ENCODE measurements at regions not wholly inside any gene's neighbourhood (a gene's known extent, or its start where the extent isn't known, plus 50 kb on each side); places are given as distances from the start of the nearest gene placed in this dataset.
"Not testable (repeated sequence)": the region's sequence is repeated elsewhere in the genome, so short reads cannot be mapped to it uniquely, and the experiment has no call there.

- POLR2A ChIA-PET = no interaction called here
- TF ChIP-seq CTCF (IDR thresholded peaks at IDR 0.05; ENCODE audit: control extremely low read depth, extremely low read depth, low read depth, missing control alignments) = no peak
- no peak for DNase-seq (ENCODE audit: extremely low spot score)
- CTCF ChIA-PET = no interaction called here
Measured at GRCh38 chr1:87426463-87427249, 98.0 kb downstream of the LMO4 start.

DNA sequence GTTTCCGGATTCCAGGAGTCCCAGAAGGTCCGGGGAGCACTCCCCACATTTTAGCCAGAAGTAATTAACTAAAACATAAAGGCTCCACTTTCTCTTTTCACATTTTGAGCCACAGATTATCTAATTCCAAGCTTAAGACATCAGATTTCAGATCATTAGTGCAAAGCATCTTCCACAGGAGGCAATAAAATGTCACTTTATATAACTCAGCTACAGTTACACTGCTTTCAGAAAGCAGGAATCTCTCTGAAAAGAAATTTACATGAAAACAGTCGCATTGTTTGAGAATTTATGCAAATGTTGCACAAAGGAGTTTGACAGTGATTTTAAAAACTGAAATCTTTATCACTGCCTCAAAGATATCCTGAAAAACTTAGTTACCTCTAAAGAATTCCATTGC is 99.7 kb downstream of the LMO4 start:
- TF ChIP-seq CTCF (IDR thresholded peaks at IDR 0.05; ENCODE audit: control extremely low read depth, extremely low read depth, low read depth, missing control alignments) = no peak
- ChIA-PET CTCF (no interaction called here), POLR2A (no interaction called here)
- DNase-seq (ENCODE audit: extremely low spot score) = no peak

DNA sequence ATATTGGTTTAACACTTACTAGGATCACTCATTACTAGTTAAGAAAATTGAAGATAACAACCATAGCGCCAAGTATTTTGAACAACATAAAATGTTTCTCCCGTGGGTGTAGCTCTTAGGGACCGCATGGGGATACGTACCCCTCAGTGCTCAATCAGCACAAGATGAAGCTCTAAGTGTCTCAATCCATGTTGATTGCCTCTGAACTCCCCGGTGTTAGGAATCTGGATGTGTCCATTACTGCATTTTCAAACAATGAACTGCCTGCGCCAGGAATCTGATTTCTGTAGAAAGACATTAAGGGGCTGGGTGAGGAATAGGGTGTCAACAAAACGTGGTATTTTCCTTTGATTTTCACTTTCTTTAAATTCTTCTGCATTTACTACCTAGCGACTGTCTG is 100.2 kb downstream of the LMO4 start:
- DNase-seq (ENCODE audit: extremely low spot score) = no peak
- CTCF ChIA-PET = no interaction called here
- POLR2A ChIA-PET = no interaction called here
- no peak for TF ChIP-seq CTCF (IDR thresholded peaks at IDR 0.05; ENCODE audit: control extremely low read depth, extremely low read depth, low read depth, missing control alignments)

GRCh38 chr1:87432685-87433084 is 104.0 kb downstream of the LMO4 start:
- no peak for TF ChIP-seq CTCF (IDR thresholded peaks at IDR 0.05; ENCODE audit: control extremely low read depth, extremely low read depth, low read depth, missing control alignments)
- ChIA-PET CTCF (no interaction called here), POLR2A (no interaction called here)
- no peak for DNase-seq (ENCODE audit: extremely low spot score)

GRCh38 chr1:87433101-87433500 is 104.4 kb downstream of the LMO4 start:
- CTCF ChIA-PET; POLR2A ChIA-PET; DNase-seq (ENCODE audit: extremely low spot score): not testable (repeated sequence)

- TF ChIP-seq CTCF (IDR thresholded peaks at IDR 0.05; ENCODE audit: control extremely low read depth, extremely low read depth, low read depth, missing control alignments) = no peak
- no peak for DNase-seq (ENCODE audit: extremely low spot score)
- CTCF ChIA-PET = no interaction called here
- POLR2A ChIA-PET = no interaction called here
Measured at GRCh38 chr1:87435484-87435883, 106.8 kb downstream of the LMO4 start.

- DNase-seq (ENCODE audit: extremely low spot score); CTCF ChIA-PET; POLR2A ChIA-PET: not testable (repeated sequence)
Measured at GRCh38 chr1:87436115-87436514, 107.4 kb downstream of the LMO4 start.

DNA sequence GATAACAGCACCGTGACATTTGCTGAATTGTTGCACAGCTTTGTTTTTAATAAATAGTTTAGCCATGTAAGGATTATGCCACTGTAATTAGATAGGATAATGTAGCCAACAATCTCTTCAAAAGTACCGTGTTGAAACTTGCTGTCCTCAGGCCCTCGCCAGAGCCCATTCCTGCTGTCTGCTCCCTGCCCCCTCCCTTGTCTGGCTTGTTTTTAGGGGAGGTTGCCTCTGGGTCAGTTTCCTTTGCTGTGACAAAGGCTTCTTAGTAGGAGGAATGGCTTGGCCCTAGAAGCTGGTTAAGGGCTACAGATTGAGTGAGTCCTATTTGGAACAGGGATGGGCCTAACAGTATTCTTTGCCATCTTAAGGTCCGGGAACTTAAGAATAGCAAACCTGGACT is 107.9 kb downstream of the LMO4 start:
- POLR2A ChIA-PET = no interaction called here
- CTCF ChIA-PET = no interaction called here
- no peak for TF ChIP-seq CTCF (IDR thresholded peaks at IDR 0.05; ENCODE audit: control extremely low read depth, extremely low read depth, low read depth, missing control alignments)
- DNase-seq (ENCODE audit: extremely low spot score) = no peak

Data from GM10248 (cell line).